Loucy (cell line): ENCODE measurements at regions not wholly inside any gene's neighbourhood (a gene's known extent, or its start where the extent isn't known, plus 50 kb on each side); places are given as distances from the start of the nearest gene placed in this dataset.

ENCODE experiments used
- EZH2phosphoT487 ChIP-seq: fragments of 200-600 bp; IDR thresholded peaks from 2 replicates; pipeline ENCODE4 v1.6.1; 2018; ENCODE audit warnings: antibody characterized with exemption, mild to moderate bottlenecking, moderate library complexity, borderline replicate concordance
- TF ChIP-seq, protein P1 (sequence below): fragments of 200-600 bp; sonication (generic); conservative IDR thresholded peaks from 2 replicates; pipeline ENCODE4 v1.5.1; 2014; ENCODE audit warnings: mild to moderate bottlenecking, antibody characterized with exemption, low read length

DNA sequence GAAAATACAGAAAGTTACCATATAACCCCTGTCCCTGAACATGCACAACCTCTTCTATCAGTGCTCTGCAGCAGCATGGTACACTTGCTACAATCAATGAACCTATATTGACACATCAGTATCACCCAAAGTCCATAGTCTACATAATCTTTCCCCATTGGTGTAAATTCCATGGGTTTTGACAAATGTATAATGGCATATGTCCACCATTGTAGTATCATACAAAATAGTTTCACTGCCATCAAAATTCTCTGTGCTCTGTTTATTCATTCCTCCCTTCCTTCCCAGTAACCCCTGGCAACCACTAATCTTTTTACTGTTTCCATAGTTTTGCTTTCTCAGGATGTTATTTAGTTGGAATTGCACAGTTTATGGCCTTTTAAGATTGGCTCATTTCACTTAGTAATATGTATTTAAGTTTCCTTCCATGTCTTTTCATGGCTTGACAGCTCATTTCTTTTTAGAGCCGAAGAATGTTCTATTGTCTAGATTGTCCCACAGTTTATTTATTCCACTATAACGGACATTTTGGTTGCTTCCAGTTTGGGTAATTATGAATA, 1707.0 kb downstream of the EFNA5 start:
- TF ChIP-seq, protein P1, sequence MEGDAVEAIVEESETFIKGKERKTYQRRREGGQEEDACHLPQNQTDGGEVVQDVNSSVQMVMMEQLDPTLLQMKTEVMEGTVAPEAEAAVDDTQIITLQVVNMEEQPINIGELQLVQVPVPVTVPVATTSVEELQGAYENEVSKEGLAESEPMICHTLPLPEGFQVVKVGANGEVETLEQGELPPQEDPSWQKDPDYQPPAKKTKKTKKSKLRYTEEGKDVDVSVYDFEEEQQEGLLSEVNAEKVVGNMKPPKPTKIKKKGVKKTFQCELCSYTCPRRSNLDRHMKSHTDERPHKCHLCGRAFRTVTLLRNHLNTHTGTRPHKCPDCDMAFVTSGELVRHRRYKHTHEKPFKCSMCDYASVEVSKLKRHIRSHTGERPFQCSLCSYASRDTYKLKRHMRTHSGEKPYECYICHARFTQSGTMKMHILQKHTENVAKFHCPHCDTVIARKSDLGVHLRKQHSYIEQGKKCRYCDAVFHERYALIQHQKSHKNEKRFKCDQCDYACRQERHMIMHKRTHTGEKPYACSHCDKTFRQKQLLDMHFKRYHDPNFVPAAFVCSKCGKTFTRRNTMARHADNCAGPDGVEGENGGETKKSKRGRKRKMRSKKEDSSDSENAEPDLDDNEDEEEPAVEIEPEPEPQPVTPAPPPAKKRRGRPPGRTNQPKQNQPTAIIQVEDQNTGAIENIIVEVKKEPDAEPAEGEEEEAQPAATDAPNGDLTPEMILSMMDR = no peak
- TF ChIP-seq EZH2phosphoT487 = no peak
